ENCODE measurements at regions not wholly inside any gene's neighbourhood (a gene's known extent, or its start where the extent isn't known, plus 50 kb on each side); places are given as distances from the start of the nearest gene placed in this dataset.
A peak's percentile ranks its signal among the peaks of the same experiment; 100 is the strongest.

DNA sequence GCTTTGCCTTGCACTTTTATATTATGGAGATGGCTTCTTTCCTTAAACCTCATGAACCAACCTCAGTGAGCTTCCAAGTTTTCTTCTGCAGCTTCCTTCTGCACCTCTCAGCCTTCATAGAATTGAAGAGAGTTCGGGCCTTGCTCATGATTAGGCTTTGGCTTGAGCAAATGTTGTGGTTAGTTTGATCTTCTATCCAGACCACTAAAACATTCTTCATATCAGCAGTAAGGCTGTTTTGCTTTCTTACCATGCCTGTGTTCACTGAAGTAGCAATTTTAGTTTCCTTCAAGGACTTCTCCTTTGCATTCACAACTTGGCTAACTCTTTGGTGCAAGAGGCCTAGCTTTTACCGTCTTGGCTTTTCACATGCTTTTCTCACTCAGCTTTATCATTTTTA, 125.4 kb downstream of the SNAPC1 start:
- 70 to 71% methylated on average over 2 of the region's 2 CpGs for WGBS, 2 donors
- H3K4me1 ChIP-seq (ENCODE audit: control insufficient read depth in 1 of 2, insufficient read depth in 2 of 2, low read length in 2 of 2), result no peaks in the 10 kb centered on the region
- DNase-seq (no peak), ATAC-seq (ENCODE audit: low FRiP score) (no peak)
- H3K4me3 ChIP-seq (ENCODE audit: low read length in 2 of 2), result no peak overlapping the region
- intact Hi-C loops (cut with DNase I), result no loop called here
- H3K9me3 ChIP-seq (ENCODE audit: control insufficient read depth, low read length), result peaks cover 2% of the 10 kb centered on the region
- no peaks in the 10 kb centered on the region for H3K27me3 ChIP-seq (ENCODE audit: control insufficient read depth in 1 of 2, insufficient read depth in 2 of 2, low read length in 1 of 2)
- no peak overlapping the region for H3K27ac ChIP-seq (ENCODE audit: low read depth in 1 of 2, low read length in 2 of 2)
- H3K36me3 ChIP-seq (ENCODE audit: control insufficient read depth in 1 of 2, insufficient read depth in 2 of 2, low read length in 1 of 2), result no peaks in the 10 kb centered on the region

DNA sequence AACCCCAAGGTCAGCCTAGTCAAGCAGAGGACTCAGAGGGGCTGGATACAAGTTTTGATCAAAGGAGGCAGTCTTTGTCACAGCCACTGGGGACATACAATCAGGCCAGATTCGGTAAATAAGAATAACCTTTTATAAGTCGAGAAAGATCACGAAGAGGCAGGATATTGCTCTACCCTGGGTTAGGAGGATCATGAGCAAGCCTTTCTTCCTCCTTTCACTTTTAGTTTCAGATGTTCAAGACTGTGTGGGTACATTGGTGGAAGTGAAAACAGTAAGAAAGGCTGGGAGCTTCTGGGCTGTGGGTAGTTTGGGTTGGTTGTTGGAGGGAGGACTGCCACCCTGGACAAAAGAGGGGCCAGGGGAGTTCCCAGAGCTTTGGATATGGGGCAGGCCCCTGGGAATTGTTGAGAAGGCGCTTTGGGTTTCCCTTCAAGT, 127.7 kb downstream of the SNAPC1 start:
- DNase-seq, result no peak
- no peak for ATAC-seq (ENCODE audit: low FRiP score)
- H3K4me3 ChIP-seq (ENCODE audit: low read length in 2 of 2), result no peak overlapping the region
- intact Hi-C loops (cut with DNase I), result loop anchor here in 1 of 2 donors (5.0 kb wide), 1 partner anchor 237 kb away; no protein-coding TSS in a partner anchor
- H3K27ac ChIP-seq (ENCODE audit: low read depth in 1 of 2, low read length in 2 of 2), result no peak overlapping the region
- no peaks in the 10 kb centered on the region for H3K9me3 ChIP-seq (ENCODE audit: control insufficient read depth, low read length)
- H3K27me3 ChIP-seq (ENCODE audit: control insufficient read depth in 1 of 2, insufficient read depth in 2 of 2, low read length in 1 of 2), result no peaks in the 10 kb centered on the region
- H3K4me1 ChIP-seq (ENCODE audit: control insufficient read depth in 1 of 2, insufficient read depth in 2 of 2, low read length in 2 of 2), result no peaks in the 10 kb centered on the region
- WGBS, 2 donors, result 56 to 60% methylated on average over 4 of the region's 4 CpGs
- no peaks in the 10 kb centered on the region for H3K36me3 ChIP-seq (ENCODE audit: control insufficient read depth in 1 of 2, insufficient read depth in 2 of 2, low read length in 1 of 2)

DNA sequence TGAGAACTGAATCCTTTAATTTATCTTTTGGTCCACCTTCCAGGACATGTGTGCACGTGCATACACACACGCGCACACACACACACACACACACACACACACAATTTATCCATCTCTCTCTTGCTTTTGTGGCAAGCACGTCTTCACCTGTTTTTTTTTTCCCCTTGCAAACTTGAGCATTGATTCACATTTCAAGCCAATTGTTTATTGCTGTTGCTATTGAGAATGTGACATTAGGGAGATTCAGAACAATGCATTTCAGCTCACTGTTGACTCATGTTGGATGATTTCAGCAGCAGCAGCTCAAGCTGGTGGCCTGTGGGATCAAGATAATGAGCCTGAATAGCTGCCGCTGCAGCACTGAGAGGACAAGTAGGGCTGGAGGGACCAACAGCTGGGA, 128.9 kb downstream of the SNAPC1 start:
- Histone ChIP-seq H3K4me3 (ENCODE audit: low read length in 2 of 2) (no peak overlapping the region), H3K27me3 (ENCODE audit: control insufficient read depth in 1 of 2, insufficient read depth in 2 of 2, low read length in 1 of 2) (no peaks in the 10 kb centered on the region), H3K9me3 (ENCODE audit: control insufficient read depth, low read length) (no peaks in the 10 kb centered on the region), H3K27ac (ENCODE audit: low read depth in 1 of 2, low read length in 2 of 2) (no peak overlapping the region), H3K4me1 (ENCODE audit: control insufficient read depth in 1 of 2, insufficient read depth in 2 of 2, low read length in 2 of 2) (no peaks in the 10 kb centered on the region), H3K36me3 (ENCODE audit: control insufficient read depth in 1 of 2, insufficient read depth in 2 of 2, low read length in 1 of 2) (no peaks in the 10 kb centered on the region)
- intact Hi-C loops (cut with DNase I), result loop anchor here in 1 of 2 donors (5.0 kb wide), 1 partner anchor 236 kb away; no protein-coding TSS in a partner anchor
- ATAC-seq (ENCODE audit: low FRiP score), result no peak
- WGBS, 2 donors, result 60 to 62% methylated on average over 5 of the region's 5 CpGs
- no peak for DNase-seq

DNA sequence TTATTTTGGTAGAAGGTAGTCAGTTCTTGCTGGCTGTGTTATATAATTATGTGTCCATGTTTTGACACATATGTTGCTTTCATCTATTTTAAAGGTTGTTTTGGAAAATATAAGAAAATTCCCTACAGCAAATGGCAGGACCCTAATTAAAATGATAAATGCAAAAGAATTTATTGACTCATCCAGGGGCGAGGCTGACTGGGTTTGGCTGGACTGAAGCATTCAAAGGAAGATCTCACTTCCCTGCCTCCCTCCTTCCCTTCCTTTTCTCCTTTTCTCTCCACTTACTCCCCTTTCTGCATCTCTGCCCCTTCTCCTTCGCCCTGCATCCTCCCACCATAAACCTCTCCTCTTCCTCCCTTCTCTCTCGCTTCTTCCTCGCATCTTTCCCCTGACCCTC, 129.6 kb downstream of the SNAPC1 start:
- Histone ChIP-seq H3K27ac (ENCODE audit: low read depth in 1 of 2, low read length in 2 of 2) (no peak overlapping the region), H3K4me1 (ENCODE audit: control insufficient read depth in 1 of 2, insufficient read depth in 2 of 2, low read length in 2 of 2) (no peaks in the 10 kb centered on the region), H3K27me3 (ENCODE audit: control insufficient read depth in 1 of 2, insufficient read depth in 2 of 2, low read length in 1 of 2) (no peaks in the 10 kb centered on the region), H3K9me3 (ENCODE audit: control insufficient read depth, low read length) (no peaks in the 10 kb centered on the region), H3K36me3 (ENCODE audit: control insufficient read depth in 1 of 2, insufficient read depth in 2 of 2, low read length in 1 of 2) (no peaks in the 10 kb centered on the region), H3K4me3 (ENCODE audit: low read length in 2 of 2) (no peak overlapping the region)
- DNase-seq (no peak), ATAC-seq (ENCODE audit: low FRiP score) (no peak)
- WGBS, 2 donors, result 85 to 92% methylated on average over 4 of the region's 4 CpGs
- intact Hi-C loops (cut with DNase I), result loop anchor here in 1 of 2 donors (5.0 kb wide), 1 partner anchor 235 kb away; no protein-coding TSS in a partner anchor

DNA sequence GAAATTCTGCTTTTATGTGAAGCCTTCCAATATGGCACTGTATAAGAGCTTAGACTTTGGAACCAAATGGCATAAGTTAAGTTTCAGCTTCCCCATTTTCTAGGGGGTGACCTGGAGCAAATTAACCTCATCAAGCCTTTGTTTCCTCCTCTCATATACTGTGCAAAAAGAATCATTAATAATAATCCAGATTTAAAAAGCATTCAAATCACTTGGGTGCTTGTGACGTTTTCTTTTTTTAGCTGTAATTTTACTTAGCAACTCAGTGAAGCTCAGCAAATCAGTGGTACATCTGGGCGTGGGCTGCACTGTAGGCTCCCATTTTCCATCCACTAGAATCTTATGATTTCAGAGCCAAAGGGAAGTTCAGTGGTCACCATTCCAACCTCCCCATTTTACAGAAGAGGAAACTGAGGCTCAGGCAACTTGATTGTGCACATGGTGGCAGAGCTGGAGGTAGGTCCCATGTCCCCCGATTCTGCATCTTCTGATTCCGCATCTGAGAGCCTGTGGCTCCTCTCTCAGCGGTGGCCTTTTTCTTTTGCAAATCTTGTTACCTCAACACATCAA, 131.2 kb downstream of the SNAPC1 start:
- H3K27ac ChIP-seq (ENCODE audit: low read depth in 1 of 2, low read length in 2 of 2), result no peak overlapping the region
- H3K36me3 ChIP-seq (ENCODE audit: control insufficient read depth in 1 of 2, insufficient read depth in 2 of 2, low read length in 1 of 2), result no peaks in the 10 kb centered on the region
- ATAC-seq (ENCODE audit: low FRiP score), result no peak
- no peak overlapping the region for H3K4me3 ChIP-seq (ENCODE audit: low read length in 2 of 2)
- no peaks in the 10 kb centered on the region for H3K4me1 ChIP-seq (ENCODE audit: control insufficient read depth in 1 of 2, insufficient read depth in 2 of 2, low read length in 2 of 2)
- H3K9me3 ChIP-seq (ENCODE audit: control insufficient read depth, low read length), result no peaks in the 10 kb centered on the region
- H3K27me3 ChIP-seq (ENCODE audit: control insufficient read depth in 1 of 2, insufficient read depth in 2 of 2, low read length in 1 of 2), result no peaks in the 10 kb centered on the region
- intact Hi-C loops (cut with DNase I), result loop anchor here in 1 of 2 donors (5.0 kb wide), 1 partner anchor 234 kb away; no protein-coding TSS in a partner anchor
- DNase-seq, result no peak
- WGBS, 2 donors, result 80 to 83% methylated on average over 5 of the region's 5 CpGs

DNA sequence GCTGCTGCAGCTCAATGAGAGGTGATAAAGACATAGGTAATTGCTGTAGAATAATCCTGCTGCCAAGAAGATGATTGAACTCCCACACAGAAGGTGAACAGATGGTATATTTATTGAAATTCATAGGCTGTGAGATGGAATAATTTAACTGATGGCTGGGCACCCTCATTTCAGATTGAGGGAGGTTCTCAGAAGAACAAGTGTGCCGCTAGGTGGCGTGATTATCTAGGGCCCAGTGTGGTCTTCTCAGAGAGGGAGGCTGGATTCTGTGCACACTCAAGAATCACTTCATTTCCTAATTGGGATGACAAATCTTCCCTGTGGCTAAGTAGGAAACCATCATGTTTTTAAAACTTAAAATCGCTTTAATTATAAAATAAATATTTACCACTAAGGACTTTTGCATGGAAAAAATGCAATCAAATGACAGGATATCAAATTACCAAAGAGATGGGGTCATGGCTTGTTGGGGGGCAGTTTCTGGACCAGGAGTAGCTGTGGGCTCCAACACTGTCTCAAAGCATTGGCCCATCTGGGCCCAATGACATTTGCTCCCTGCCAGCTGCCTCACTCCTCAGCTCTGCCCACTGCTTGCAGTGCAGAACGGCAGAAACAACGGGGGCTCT, 132.3 kb downstream of the SNAPC1 start:
- WGBS, 2 donors, result 43 to 44% methylated on average over 5 of the region's 5 CpGs
- intact Hi-C loops (cut with DNase I), result loop anchor here in 1 of 2 donors (5.0 kb wide), 1 partner anchor 233 kb away; no protein-coding TSS in a partner anchor
- no peaks in the 10 kb centered on the region for H3K9me3 ChIP-seq (ENCODE audit: control insufficient read depth, low read length)
- no peak overlapping the region for H3K27ac ChIP-seq (ENCODE audit: low read depth in 1 of 2, low read length in 2 of 2)
- no peaks in the 10 kb centered on the region for H3K4me1 ChIP-seq (ENCODE audit: control insufficient read depth in 1 of 2, insufficient read depth in 2 of 2, low read length in 2 of 2)
- no peak overlapping the region for H3K4me3 ChIP-seq (ENCODE audit: low read length in 2 of 2)
- ATAC-seq (ENCODE audit: low FRiP score) (no peak), DNase-seq (peak in 1 of 2 donors; percentile 67)
- no peaks in the 10 kb centered on the region for H3K36me3 ChIP-seq (ENCODE audit: control insufficient read depth in 1 of 2, insufficient read depth in 2 of 2, low read length in 1 of 2)
- no peaks in the 10 kb centered on the region for H3K27me3 ChIP-seq (ENCODE audit: control insufficient read depth in 1 of 2, insufficient read depth in 2 of 2, low read length in 1 of 2)

DNA sequence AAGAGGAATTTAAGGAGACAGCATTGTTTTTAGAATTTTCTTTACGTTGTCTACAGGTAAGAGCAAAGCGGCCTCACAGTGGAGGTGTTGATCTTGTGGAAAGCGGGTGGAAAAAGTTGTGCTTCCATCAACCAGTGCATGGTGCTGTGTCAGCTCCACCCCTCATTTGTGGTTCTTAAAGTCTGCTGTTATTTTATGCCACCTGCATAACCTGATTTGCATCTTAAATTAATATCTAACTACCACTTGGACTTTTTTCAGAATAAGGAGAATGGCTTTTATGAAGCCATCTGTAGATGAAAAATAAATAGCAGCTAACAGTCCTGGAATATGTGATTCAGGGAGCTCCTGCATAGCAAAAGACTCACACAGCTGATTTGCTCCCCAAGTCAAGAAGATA, 135.1 kb downstream of the SNAPC1 start:
- Histone ChIP-seq H3K27ac (ENCODE audit: low read depth in 1 of 2, low read length in 2 of 2) (no peak overlapping the region), H3K9me3 (ENCODE audit: control insufficient read depth, low read length) (no peaks in the 10 kb centered on the region), H3K4me3 (ENCODE audit: low read length in 2 of 2) (no peak overlapping the region), H3K27me3 (ENCODE audit: control insufficient read depth in 1 of 2, insufficient read depth in 2 of 2, low read length in 1 of 2) (no peaks in the 10 kb centered on the region), H3K4me1 (ENCODE audit: control insufficient read depth in 1 of 2, insufficient read depth in 2 of 2, low read length in 2 of 2) (no peaks in the 10 kb centered on the region), H3K36me3 (ENCODE audit: control insufficient read depth in 1 of 2, insufficient read depth in 2 of 2, low read length in 1 of 2) (no peaks in the 10 kb centered on the region)
- no peak for DNase-seq
- 92 to 95% methylated on average over 3 of the region's 3 CpGs for WGBS, 2 donors
- intact Hi-C loops (cut with DNase I), result no loop called here
- no peak for ATAC-seq (ENCODE audit: low FRiP score)

DNA sequence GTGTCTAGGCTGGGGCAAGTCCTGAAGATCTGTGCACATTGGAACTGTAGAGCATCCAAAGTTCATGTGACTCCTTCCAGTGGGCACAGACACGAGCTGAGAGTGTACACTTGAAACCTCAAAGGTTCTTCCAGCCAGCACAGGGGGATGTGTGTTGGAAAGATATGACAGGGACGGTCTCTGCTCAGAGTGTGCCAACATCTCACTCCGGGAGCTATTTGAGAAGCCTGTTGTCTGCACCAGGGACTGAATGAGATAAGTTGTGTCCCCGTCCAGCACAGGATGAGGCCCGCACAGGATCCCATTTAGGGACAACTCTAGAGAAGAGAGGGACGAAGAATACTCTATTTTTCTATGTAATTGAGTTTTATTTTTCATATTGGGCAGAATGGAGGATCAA, 136.3 kb downstream of the SNAPC1 start:
- DNase-seq (no peak), ATAC-seq (ENCODE audit: low FRiP score) (no peak)
- intact Hi-C loops (cut with DNase I), result no loop called here
- WGBS, 2 donors, result 77 to 85% methylated on average over 6 of the region's 6 CpGs
- Histone ChIP-seq H3K9me3 (ENCODE audit: control insufficient read depth, low read length) (no peaks in the 10 kb centered on the region), H3K4me1 (ENCODE audit: control insufficient read depth in 1 of 2, insufficient read depth in 2 of 2, low read length in 2 of 2) (no peaks in the 10 kb centered on the region), H3K27me3 (ENCODE audit: control insufficient read depth in 1 of 2, insufficient read depth in 2 of 2, low read length in 1 of 2) (no peaks in the 10 kb centered on the region), H3K4me3 (ENCODE audit: low read length in 2 of 2) (no peak overlapping the region), H3K36me3 (ENCODE audit: control insufficient read depth in 1 of 2, insufficient read depth in 2 of 2, low read length in 1 of 2) (no peaks in the 10 kb centered on the region), H3K27ac (ENCODE audit: low read depth in 1 of 2, low read length in 2 of 2) (no peak overlapping the region)

DNA sequence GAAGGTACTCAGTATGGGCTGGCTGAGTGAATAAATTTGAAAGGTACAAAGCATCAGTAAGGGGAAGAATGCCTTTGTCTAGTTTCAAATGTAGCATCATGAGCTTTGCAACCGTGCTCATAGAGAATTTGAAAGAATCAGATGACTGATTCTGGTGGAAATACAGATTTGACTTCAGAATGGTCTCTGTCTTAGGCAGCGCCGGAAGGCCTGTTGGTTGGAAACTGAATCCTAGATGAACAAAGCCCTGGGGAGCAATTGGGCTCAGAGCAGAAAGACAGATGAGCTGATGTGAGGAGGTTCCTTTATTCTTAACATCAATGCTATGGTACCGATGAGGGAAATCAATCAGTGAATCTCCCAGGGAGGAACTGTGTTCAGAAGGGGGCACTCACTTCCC, 137.3 kb downstream of the SNAPC1 start:
- intact Hi-C loops (cut with DNase I), result no loop called here
- no peaks in the 10 kb centered on the region for H3K27me3 ChIP-seq (ENCODE audit: control insufficient read depth in 1 of 2, insufficient read depth in 2 of 2, low read length in 1 of 2)
- 72 to 75% methylated on average over 4 of the region's 4 CpGs for WGBS, 2 donors
- no peak for DNase-seq
- H3K4me1 ChIP-seq (ENCODE audit: control insufficient read depth in 1 of 2, insufficient read depth in 2 of 2, low read length in 2 of 2), result no peaks in the 10 kb centered on the region
- no peak for ATAC-seq (ENCODE audit: low FRiP score)
- H3K4me3 ChIP-seq (ENCODE audit: low read length in 2 of 2), result no peak overlapping the region
- no peaks in the 10 kb centered on the region for H3K36me3 ChIP-seq (ENCODE audit: control insufficient read depth in 1 of 2, insufficient read depth in 2 of 2, low read length in 1 of 2)
- H3K9me3 ChIP-seq (ENCODE audit: control insufficient read depth, low read length), result no peaks in the 10 kb centered on the region
- H3K27ac ChIP-seq (ENCODE audit: low read depth in 1 of 2, low read length in 2 of 2), result no peak overlapping the region

All from aorta (tissue), 5 donors.